GM18873 (cell line): ENCODE measurements at regions not wholly inside any gene's neighbourhood (a gene's known extent, or its start where the extent isn't known, plus 50 kb on each side); places are given as distances from the start of the nearest gene placed in this dataset.
"Not testable (repeated sequence)": the region's sequence is repeated elsewhere in the genome, so short reads cannot be mapped to it uniquely, and the experiment has no call there.

ENCODE experiments used
- ATAC-seq: cut with Tn5 transposase; IDR thresholded peaks from one replicate; pipeline ENCODE4 v1.9.1; 2021; ENCODE audit warnings: mild to moderate bottlenecking, moderate library complexity, moderate number of reproducible peaks; ENCODE audit not compliant: unreplicated experiment, low FRiP score

- no peak for ATAC-seq
Measured at GRCh38 chr13:81304121-81304659, 963.3 kb upstream of the SPRY2 start.

GRCh38 chr13:81302677-81303076, 961.8 kb upstream of the SPRY2 start:
- ATAC-seq: no peak

GRCh38 chr13:81302125-81302524, 961.2 kb upstream of the SPRY2 start:
- no peak for ATAC-seq

DNA sequence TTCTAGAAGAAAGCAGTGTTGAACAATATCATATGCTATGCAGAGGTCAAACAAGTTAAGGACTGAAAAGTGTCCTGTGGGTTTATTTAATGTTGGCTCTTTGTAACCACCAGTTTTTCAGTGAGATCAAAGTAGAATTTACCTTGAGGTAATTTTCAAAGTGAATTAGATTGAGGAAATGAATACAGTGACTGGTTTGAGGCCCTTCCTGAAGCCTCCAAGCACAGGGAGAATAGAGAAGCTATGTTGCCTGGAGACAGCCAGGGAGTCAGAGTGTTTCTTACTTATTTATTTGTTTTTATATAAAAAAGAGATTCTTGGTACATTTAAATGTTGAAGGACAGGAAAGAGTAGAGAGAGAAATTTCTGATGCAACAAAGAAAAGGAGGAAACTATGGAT, 954.3 kb upstream of the SPRY2 start:
- ATAC-seq: no peak

DNA sequence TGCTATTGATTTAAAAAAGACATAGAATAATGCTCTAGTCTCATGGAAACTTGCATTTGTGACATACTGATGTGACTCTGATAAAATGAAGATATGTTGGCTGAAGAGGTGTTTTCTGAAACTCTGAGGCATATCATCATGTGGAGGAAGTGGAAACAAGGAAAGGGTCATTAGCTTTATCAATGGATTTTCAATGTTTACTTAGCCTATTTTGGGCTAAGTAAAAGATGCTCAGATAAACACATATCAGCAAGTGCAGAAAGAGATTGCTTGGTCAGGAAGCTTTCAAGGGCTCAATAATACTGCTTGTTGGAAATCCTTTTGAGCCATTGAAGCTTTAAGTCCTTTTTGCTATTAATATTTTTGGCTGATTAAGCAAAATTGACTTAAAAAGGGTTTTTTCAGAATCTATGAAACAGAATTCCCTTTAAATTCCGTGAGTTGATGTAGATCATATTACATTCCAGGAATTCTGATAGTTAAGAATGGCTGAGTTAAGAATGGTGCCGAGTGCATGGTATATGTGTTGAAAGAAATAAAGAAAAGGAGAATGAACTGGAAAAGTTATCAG, 952.8 kb upstream of the SPRY2 start:
- ATAC-seq: no peak

GRCh38 chr13:81283561-81283960, 942.6 kb upstream of the SPRY2 start:
- ATAC-seq: no peak

DNA sequence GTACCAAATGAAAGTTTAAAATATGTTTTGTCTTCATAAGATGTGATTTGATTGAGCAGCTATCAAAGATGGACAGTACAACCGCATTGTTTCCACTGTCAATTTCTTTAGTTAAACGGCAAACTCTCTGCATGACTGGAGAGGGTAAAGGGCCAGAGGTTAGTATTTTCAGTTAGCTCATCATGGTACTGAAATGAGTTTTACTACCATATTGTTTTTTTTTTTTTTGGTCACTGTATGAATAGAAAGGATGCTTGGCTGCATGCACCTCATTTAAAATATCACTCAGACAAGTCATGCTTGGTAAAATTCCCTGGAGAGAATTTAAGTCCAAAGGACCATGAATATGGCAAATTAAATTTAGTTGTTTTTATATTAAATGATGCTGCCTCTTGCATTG, 942.1 kb upstream of the SPRY2 start:
- ATAC-seq: no peak

GRCh38 chr13:81275666-81276258, 934.8 kb upstream of the SPRY2 start:
- no peak for ATAC-seq

DNA sequence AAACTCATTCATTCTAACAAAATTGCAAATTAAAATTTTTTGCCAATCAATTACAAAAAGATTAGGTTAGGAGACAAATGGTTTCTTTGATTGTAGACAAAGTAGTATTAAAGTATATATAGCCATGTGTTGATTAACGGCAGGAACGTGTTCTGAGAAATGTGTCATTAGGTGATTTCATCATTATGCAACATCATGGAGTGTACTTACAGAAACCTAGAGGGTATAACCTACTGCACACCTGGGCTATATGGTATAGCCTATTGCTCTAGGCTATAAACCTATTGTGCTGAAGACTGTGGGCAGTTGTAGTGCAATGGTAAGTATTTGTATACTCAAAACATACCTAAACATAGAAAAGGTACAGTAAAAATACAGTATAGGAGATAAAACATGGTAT, 906.8 kb upstream of the SPRY2 start:
- no peak for ATAC-seq

DNA sequence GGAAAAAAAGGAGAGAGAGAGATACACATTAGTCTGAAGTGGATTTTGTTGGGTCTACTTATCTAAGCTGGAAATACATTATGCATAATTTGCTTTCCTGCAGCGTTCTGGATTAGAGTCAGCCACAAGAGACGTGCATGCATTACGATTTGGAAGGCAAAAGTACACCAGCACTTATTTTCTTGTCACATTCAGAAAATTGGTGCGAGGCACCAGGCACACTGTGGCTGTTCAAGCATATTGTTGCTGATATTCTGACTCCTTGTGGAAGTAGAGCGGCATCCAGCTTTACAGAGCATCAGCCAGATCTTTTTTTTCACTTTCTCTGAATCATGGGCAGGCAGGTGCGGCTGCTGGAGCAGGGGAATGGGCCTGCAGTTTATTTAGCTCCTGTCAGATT, 905.6 kb upstream of the SPRY2 start:
- no peak for ATAC-seq

- ATAC-seq: no peak
Measured at GRCh38 chr13:81244011-81244410, 903.1 kb upstream of the SPRY2 start.

DNA sequence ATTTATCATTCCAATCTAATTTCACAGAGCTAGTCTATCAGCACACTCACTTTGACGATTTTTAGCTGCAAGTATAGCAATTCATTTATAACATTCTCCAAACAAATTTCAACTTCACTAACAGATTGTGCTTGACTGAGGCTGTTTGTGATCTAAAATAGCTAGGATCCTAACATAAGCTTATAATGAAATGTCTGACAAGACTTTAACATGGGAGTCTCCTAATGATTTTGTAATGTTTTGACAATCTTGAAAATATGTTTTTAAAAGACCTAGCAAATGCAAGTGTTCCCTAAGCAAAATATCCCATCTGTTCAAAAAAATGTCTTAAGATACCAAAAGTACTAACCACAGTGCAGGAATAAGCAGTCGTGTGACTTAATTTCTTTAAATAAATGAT, 889.5 kb upstream of the SPRY2 start:
- ATAC-seq: no peak

DNA sequence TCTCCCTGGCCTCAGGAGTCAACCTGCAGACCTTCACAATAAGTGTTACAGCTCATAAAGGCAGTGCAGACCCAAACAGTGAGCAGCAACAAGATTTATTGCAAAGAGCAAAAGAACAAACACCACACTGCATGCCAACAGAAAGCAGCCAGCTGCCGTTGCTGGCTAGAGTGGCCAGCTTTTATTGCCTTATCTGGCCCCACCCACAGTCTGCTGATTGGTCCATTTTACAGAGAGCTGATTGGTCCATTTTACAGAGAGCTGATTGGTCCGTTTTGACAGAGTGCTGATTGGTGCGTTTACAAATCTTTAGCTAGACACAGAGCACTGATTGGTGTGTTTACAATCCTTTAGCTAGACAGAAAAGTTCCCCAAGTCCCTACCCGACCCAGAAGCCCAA, 885.9 kb upstream of the SPRY2 start:
- ATAC-seq: not testable (repeated sequence)

GRCh38 chr13:81224209-81224833, 883.4 kb upstream of the SPRY2 start:
- ATAC-seq: no peak

GRCh38 chr13:81223778-81224177, 882.9 kb upstream of the SPRY2 start:
- no peak for ATAC-seq

GRCh38 chr13:81211713-81212112, 870.8 kb upstream of the SPRY2 start:
- ATAC-seq: no peak

GRCh38 chr13:81207636-81208035, 866.7 kb upstream of the SPRY2 start:
- no peak for ATAC-seq

GRCh38 chr13:81207231-81207630, 866.3 kb upstream of the SPRY2 start:
- no peak for ATAC-seq

- ATAC-seq: no peak
Measured at GRCh38 chr13:81203783-81204182, 862.9 kb upstream of the SPRY2 start.

GRCh38 chr13:81199956-81200355, 859.0 kb upstream of the SPRY2 start:
- no peak for ATAC-seq

DNA sequence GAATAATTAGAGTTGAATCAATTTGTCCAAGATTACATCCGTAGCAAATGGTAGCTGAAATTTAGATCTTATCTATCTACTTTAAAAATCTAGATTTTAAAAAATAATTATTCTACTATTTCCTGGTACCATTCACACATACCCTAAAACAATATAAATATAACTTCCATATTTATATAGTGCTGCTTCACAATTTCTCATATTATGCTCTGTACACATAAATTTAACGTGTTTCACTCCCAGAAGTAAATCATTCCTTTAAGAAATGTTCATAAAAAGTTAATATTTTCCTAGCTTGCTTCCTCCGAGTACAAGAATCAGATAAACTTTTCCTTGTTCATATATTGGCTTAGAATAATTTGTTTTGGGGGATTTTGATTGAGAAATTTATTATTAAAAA, 857.0 kb upstream of the SPRY2 start:
- no peak for ATAC-seq

- no peak for ATAC-seq
Measured at GRCh38 chr13:81197483-81197882, 856.6 kb upstream of the SPRY2 start.
